Testis (tissue), 2 donors: ENCODE measurements at regions not wholly inside any gene's neighbourhood (a gene's known extent, or its start where the extent isn't known, plus 50 kb on each side); places are given as distances from the start of the nearest gene placed in this dataset.

Experiments
- DNase-seq: peaks from one replicate; pipeline ENCODE4 v3.0.0-alpha.2; 2019
- H3K27ac ChIP-seq, 2 donors: fragments of 200-600 bp; sonication (generic); one replicate each; pipeline ENCODE4 v1.5.1; 2019
- H3K27me3 ChIP-seq: fragments of 200-600 bp; sonication (generic); one replicate; pipeline ENCODE4 v1.5.1; 2019
- H3K36me3 ChIP-seq: fragments of 200-600 bp; sonication (generic); one replicate; pipeline ENCODE4 v1.5.1; 2017; ENCODE audit warnings: low read depth; ENCODE audit errors: missing control alignments
- H3K4me1 ChIP-seq: fragments of 200-600 bp; sonication (generic); one replicate; pipeline ENCODE4 v1.5.1; 2019
- H3K4me3 ChIP-seq, 2 donors: fragments of 200-600 bp; sonication (generic); one replicate each; pipeline ENCODE4 v1.5.1; 2017 to 2019
- H3K9me3 ChIP-seq: fragments of 200-600 bp; sonication (generic); one replicate; pipeline ENCODE4 v1.5.1; 2017
- CTCF ChIP-seq, 3 experiments: fragments of 450-650 bp in 2 of 3; fragments of 200-600 bp in 1 of 3; sonication (generic) in 1 of 3; IDR thresholded peaks; one replicate each; pipeline ENCODE4 v1.5.1; 2016 to 2019; ENCODE audit warnings: antibody characterized with exemption in 3 of 3, mild to moderate bottlenecking in 2 of 3, moderate library complexity in 1 of 3
- POLR2A ChIP-seq: fragments of 450-650 bp; IDR thresholded peaks from one replicate; pipeline ENCODE4 v1.6.1; 2017; ENCODE audit warnings: antibody characterized with exemption, mild to moderate bottlenecking, moderate library complexity
- WGBS, 2 donors: methylation state at CpG; one replicate each; pipeline ENCODE4 v1.1.5; 2018; 5-methylcytosine and 5-hydroxymethylcytosine counted together
- intact Hi-C: fragments of 100-400 bp; cut with DNase I; formaldehyde crosslinking; loops from one replicate; pipeline ENCODE4 v1.15.1; 2023; ENCODE audit warnings: low total_unique reads

- no peak for TF ChIP-seq POLR2A
- TF ChIP-seq CTCF (IDR thresholded peaks at IDR 0.05): no peak
- DNase-seq: no peak
- Histone ChIP-seq H3K4me3 (no peak overlapping the region), H3K4me1 (no peaks in the 10 kb centered on the region), H3K9me3 (no peaks in the 10 kb centered on the region), H3K27ac (no peak overlapping the region), H3K27me3 (no peaks in the 10 kb centered on the region), H3K36me3 (no peaks in the 10 kb centered on the region)
- 59 to 74% methylated on average over 3 of the region's 3 CpGs for WGBS, 2 donors
- intact Hi-C loops: no loop called here
These were observed 130.6 kb upstream of the PITX2 start for GRCh38 chr4:110753466-110753865.

- WGBS, 2 donors: 81 to 88% methylated on average over 2 of the region's 2 CpGs
- Histone ChIP-seq H3K4me3 (no peak overlapping the region), H3K27me3 (no peaks in the 10 kb centered on the region), H3K36me3 (no peaks in the 10 kb centered on the region), H3K27ac (no peak overlapping the region), H3K9me3 (no peaks in the 10 kb centered on the region), H3K4me1 (no peaks in the 10 kb centered on the region)
- intact Hi-C loops: no loop called here
- no peak for TF ChIP-seq CTCF (IDR thresholded peaks at IDR 0.05)
- TF ChIP-seq POLR2A: no peak
- no peak for DNase-seq
These were observed 131.8 kb upstream of the PITX2 start for GRCh38 chr4:110754716-110755115.

- Histone ChIP-seq H3K27me3 (no peaks in the 10 kb centered on the region), H3K9me3 (no peaks in the 10 kb centered on the region), H3K36me3 (no peaks in the 10 kb centered on the region), H3K4me1 (no peaks in the 10 kb centered on the region), H3K4me3 (no peak overlapping the region), H3K27ac (no peak overlapping the region)
- intact Hi-C loops: no loop called here
- 41 to 45% methylated on average over 2 of the region's 2 CpGs for WGBS, 2 donors
- TF ChIP-seq POLR2A (no peak), CTCF (IDR thresholded peaks at IDR 0.05) (no peak)
- no peak for DNase-seq
These were observed 146.7 kb upstream of the PITX2 start for GRCh38 chr4:110769578-110769977.

GRCh38 chr4:110770353-110770752 lies 147.5 kb upstream of the PITX2 start:
- Histone ChIP-seq H3K9me3 (no peaks in the 10 kb centered on the region), H3K4me1 (no peaks in the 10 kb centered on the region), H3K36me3 (no peaks in the 10 kb centered on the region), H3K27me3 (no peaks in the 10 kb centered on the region), H3K27ac (no peak overlapping the region), H3K4me3 (no peak overlapping the region)
- intact Hi-C loops: no loop called here
- 89% methylated on average over 3 of the region's 3 CpGs for WGBS, 2 donors
- TF ChIP-seq POLR2A: no peak
- no peak for TF ChIP-seq CTCF (IDR thresholded peaks at IDR 0.05)
- DNase-seq: no peak

- TF ChIP-seq POLR2A (no peak), CTCF (IDR thresholded peaks at IDR 0.05) (no peak)
- Histone ChIP-seq H3K27ac (no peak overlapping the region), H3K27me3 (no peaks in the 10 kb centered on the region), H3K4me1 (no peaks in the 10 kb centered on the region), H3K4me3 (no peak overlapping the region), H3K9me3 (no peaks in the 10 kb centered on the region), H3K36me3 (no peaks in the 10 kb centered on the region)
- intact Hi-C loops: no loop called here
- WGBS, 2 donors: 72 to 80% methylated on average over 2 of the region's 2 CpGs
- no peak for DNase-seq
These were observed 155.6 kb upstream of the PITX2 start for GRCh38 chr4:110778521-110778920.
